ENCODE measurements at regions not wholly inside any gene's neighbourhood (a gene's known extent, or its start where the extent isn't known, plus 50 kb on each side); places are given as distances from the start of the nearest gene placed in this dataset.

DNA sequence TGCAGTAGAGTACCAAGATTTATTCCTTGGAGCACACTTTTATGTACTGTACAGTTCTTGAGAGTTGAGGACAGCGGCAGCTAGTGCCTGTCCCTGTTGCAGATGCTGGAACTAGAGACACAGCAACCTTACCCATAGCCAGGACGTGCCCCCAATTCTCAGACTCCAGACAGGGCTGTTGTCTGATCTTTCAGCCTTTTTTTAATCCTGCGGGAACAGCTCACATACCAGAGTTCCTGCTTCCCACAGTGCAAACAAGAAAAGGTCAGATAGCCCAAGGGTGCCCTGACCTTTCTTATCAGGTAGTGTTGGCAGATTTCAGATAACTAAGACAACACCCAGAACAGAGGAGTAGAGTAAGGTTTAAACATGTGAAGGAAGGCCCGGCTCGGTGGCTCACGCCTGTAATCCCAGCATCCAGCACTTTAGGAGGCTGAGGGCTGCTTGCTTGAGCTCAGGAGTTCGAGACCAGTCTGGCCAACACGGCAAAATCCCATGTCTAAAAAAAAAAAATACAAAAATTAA, 78.5 kb downstream of the DOP1B start (continued):
- no peak for TF ChIP-seq ZFP37 (CRISPR knock-in tag; IDR thresholded peaks at IDR 0.05; ENCODE audit: borderline replicate concordance)
- TF ChIP-seq GATA4 (IDR thresholded peaks at IDR 0.05; ENCODE audit: borderline replicate concordance, low read depth), result peak; percentile 98
- TF ChIP-seq RARA (CRISPR knock-in tag; IDR thresholded peaks at IDR 0.05), result peak; percentile 95
- TF ChIP-seq, protein P1, sequence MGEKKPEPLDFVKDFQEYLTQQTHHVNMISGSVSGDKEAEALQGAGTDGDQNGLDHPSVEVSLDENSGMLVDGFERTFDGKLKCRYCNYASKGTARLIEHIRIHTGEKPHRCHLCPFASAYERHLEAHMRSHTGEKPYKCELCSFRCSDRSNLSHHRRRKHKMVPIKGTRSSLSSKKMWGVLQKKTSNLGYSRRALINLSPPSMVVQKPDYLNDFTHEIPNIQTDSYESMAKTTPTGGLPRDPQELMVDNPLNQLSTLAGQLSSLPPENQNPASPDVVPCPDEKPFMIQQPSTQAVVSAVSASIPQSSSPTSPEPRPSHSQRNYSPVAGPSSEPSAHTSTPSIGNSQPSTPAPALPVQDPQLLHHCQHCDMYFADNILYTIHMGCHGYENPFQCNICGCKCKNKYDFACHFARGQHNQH (CRISPR knock-in tag; IDR thresholded peaks at IDR 0.05), result peak; percentile 93
- TF ChIP-seq NFE2 (CRISPR knock-in tag; IDR thresholded peaks at IDR 0.05), result no peak
- 0 out of 2 replicates have a peak, but pooled peaks have one; percentile 48 for TF ChIP-seq SIN3A (IDR thresholded peaks at IDR 0.05; ENCODE audit: borderline replicate concordance, low read depth, low read length)
- peak; percentile 90; the same call in 1 of the 2 replicates for TF ChIP-seq ZKSCAN8 (CRISPR knock-in tag; IDR thresholded peaks at IDR 0.05; ENCODE audit: borderline replicate concordance)
- no peak for TF ChIP-seq ZNF75D (CRISPR knock-in tag; IDR thresholded peaks at IDR 0.05; ENCODE audit: borderline replicate concordance)
- peak; percentile 89 for TF ChIP-seq HHEX (CRISPR knock-in tag; IDR thresholded peaks at IDR 0.05)
- TF ChIP-seq, protein P2, sequence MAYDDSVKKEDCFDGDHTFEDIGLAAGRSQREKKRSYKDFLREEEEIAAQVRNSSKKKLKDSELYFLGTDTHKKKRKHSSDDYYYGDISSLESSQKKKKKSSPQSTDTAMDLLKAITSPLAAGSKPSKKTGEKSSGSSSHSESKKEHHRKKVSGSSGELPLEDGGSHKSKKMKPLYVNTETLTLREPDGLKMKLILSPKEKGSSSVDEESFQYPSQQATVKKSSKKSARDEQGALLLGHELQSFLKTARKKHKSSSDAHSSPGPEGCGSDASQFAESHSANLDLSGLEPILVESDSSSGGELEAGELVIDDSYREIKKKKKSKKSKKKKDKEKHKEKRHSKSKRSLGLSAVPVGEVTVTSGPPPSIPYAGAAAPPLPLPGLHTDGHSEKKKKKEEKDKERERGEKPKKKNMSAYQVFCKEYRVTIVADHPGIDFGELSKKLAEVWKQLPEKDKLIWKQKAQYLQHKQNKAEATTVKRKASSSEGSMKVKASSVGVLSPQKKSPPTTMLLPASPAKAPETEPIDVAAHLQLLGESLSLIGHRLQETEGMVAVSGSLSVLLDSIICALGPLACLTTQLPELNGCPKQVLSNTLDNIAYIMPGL (CRISPR knock-in tag; IDR thresholded peaks at IDR 0.05; ENCODE audit: borderline replicate concordance in 1 of 2, low read depth in 1 of 2), result peak; percentile 31 to 58; a peak in 1 of 4 replicates
- TF ChIP-seq TBL1XR1 (IDR thresholded peaks at IDR 0.05; ENCODE audit: borderline replicate concordance, low read length, partially characterized antibody), result peak; percentile 23
- peak; percentile 94 for TF ChIP-seq SKI (IDR thresholded peaks at IDR 0.05; ENCODE audit: partially characterized antibody)
- TF ChIP-seq ZNF367 (CRISPR knock-in tag; IDR thresholded peaks at IDR 0.05; ENCODE audit: borderline replicate concordance), result no peak
- TF ChIP-seq, protein P3, sequence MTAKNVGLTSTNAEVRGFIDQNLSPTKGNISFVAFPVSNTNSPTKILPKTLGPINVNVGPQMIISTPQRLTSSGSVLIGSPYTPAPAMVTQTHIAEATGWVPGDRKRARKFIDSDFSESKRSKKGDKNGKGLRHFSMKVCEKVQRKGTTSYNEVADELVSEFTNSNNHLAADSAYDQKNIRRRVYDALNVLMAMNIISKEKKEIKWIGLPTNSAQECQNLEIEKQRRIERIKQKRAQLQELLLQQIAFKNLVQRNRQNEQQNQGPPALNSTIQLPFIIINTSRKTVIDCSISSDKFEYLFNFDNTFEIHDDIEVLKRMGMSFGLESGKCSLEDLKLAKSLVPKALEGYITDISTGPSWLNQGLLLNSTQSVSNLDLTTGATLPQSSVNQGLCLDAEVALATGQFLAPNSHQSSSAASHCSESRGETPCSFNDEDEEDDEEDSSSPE (CRISPR knock-in tag; IDR thresholded peaks at IDR 0.05), result no peak
- peak; percentile 68; the same call in 1 of the 2 replicates for TF ChIP-seq NFKBIZ (CRISPR knock-in tag; IDR thresholded peaks at IDR 0.05)
- peak; percentile 65 for TF ChIP-seq NR2C2 (CRISPR knock-in tag; IDR thresholded peaks at IDR 0.05; ENCODE audit: borderline replicate concordance)
- no peak for TF ChIP-seq CEBPB (IDR thresholded peaks at IDR 0.05; ENCODE audit: borderline replicate concordance, low read depth, low read length)
- 0 out of 2 replicates have a peak, but pooled peaks have one; percentile 31 for TF ChIP-seq GATAD1 (CRISPR knock-in tag; IDR thresholded peaks at IDR 0.05)
- TF ChIP-seq ZNF136 (CRISPR knock-in tag; IDR thresholded peaks at IDR 0.05; ENCODE audit: low read depth), result 0 out of 2 replicates have a peak, but pooled peaks have one; percentile 78
- TF ChIP-seq, protein P4, sequence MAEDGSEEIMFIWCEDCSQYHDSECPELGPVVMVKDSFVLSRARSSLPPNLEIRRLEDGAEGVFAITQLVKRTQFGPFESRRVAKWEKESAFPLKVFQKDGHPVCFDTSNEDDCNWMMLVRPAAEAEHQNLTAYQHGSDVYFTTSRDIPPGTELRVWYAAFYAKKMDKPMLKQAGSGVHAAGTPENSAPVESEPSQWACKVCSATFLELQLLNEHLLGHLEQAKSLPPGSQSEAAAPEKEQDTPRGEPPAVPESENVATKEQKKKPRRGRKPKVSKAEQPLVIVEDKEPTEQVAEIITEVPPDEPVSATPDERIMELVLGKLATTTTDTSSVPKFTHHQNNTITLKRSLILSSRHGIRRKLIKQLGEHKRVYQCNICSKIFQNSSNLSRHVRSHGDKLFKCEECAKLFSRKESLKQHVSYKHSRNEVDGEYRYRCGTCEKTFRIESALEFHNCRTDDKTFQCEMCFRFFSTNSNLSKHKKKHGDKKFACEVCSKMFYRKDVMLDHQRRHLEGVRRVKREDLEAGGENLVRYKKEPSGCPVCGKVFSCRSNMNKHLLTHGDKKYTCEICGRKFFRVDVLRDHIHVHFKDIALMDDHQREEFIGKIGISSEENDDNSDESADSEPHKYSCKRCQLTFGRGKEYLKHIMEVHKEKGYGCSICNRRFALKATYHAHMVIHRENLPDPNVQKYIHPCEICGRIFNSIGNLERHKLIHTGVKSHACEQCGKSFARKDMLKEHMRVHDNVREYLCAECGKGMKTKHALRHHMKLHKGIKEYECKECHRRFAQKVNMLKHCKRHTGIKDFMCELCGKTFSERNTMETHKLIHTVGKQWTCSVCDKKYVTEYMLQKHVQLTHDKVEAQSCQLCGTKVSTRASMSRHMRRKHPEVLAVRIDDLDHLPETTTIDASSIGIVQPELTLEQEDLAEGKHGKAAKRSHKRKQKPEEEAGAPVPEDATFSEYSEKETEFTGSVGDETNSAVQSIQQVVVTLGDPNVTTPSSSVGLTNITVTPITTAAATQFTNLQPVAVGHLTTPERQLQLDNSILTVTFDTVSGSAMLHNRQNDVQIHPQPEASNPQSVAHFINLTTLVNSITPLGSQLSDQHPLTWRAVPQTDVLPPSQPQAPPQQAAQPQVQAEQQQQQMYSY (CRISPR knock-in tag; IDR thresholded peaks at IDR 0.05), result no peak
- TF ChIP-seq, protein P5, sequence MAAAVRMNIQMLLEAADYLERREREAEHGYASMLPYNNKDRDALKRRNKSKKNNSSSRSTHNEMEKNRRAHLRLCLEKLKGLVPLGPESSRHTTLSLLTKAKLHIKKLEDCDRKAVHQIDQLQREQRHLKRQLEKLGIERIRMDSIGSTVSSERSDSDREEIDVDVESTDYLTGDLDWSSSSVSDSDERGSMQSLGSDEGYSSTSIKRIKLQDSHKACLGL (CRISPR knock-in tag; IDR thresholded peaks at IDR 0.05), result no peak
- TF ChIP-seq ZSCAN29 (CRISPR knock-in tag; conservative IDR thresholded peaks at IDR 0.05), result no peak
- TF ChIP-seq SMARCE1 (IDR thresholded peaks at IDR 0.05; ENCODE audit: borderline replicate concordance), result no peak

All from HepG2 (cell line).